Activated naive CD4-positive, alpha-beta T cell treated with anti-CD3 and anti-CD28 coated beads, Interleukin-2, amount 10 ng/mL, durations not matched to agents 7 days and 5 days (primary cell): ENCODE measurements at regions not wholly inside any gene's neighbourhood (a gene's known extent, or its start where the extent isn't known, plus 50 kb on each side); places are given as distances from the start of the nearest gene placed in this dataset.

Experiments
- CTCF ChIA-PET: fragments of 350-600 bp; sonication (Branson Sonifier 250); formaldehyde crosslinking; loops from one replicate; lab custom pipeline; 2021; ENCODE audit warnings: antibody characterized with exemption; lab: Charles Lee
- DNase-seq: peaks from one replicate; pipeline ENCODE4 v3.0.0-alpha.2; 2020
- H3K27ac Mint-ChIP-seq: one replicate; pipeline ENCODE4 v1.8.0; 2021; ENCODE audit warnings: mild to moderate bottlenecking, moderate library complexity, mixed read lengths
- H3K27me3 Mint-ChIP-seq: one replicate; pipeline ENCODE4 v1.8.0; 2021; ENCODE audit warnings: mild to moderate bottlenecking, mixed read lengths
- H3K36me3 Mint-ChIP-seq: one replicate; pipeline ENCODE4 v1.8.0; 2021; ENCODE audit warnings: mixed read lengths
- H3K4me1 Mint-ChIP-seq: one replicate; pipeline ENCODE4 v1.8.0; 2021; ENCODE audit warnings: mixed read lengths
- H3K4me3 Mint-ChIP-seq: one replicate; pipeline ENCODE4 v1.8.0; 2021; ENCODE audit warnings: mild to moderate bottlenecking, moderate library complexity, mixed read lengths
- H3K9me3 Mint-ChIP-seq: one replicate; pipeline ENCODE4 v1.8.0; 2021; ENCODE audit warnings: mixed read lengths

- Mint-ChIP-seq H3K27me3 (no peaks in the 10 kb centered on the region), H3K27ac (no peak overlapping the region), H3K4me3 (no peak overlapping the region), H3K9me3 (no peaks in the 10 kb centered on the region), H3K36me3 (no peaks in the 10 kb centered on the region), H3K4me1 (no peaks in the 10 kb centered on the region)
- DNase-seq = no peak
- CTCF ChIA-PET = no interaction called here
Measured at GRCh38 chr14:58793131-58793740, 155.5 kb downstream of the DACT1 start.

GRCh38 chr14:58794993-58795762 lies 157.4 kb downstream of the DACT1 start:
- Mint-ChIP-seq H3K36me3 (no peaks in the 10 kb centered on the region), H3K27ac (no peak overlapping the region), H3K4me1 (no peaks in the 10 kb centered on the region), H3K9me3 (no peaks in the 10 kb centered on the region), H3K4me3 (no peak overlapping the region), H3K27me3 (no peaks in the 10 kb centered on the region)
- no peak for DNase-seq
- CTCF ChIA-PET = no interaction called here

GRCh38 chr14:58796242-58797009 lies 158.7 kb downstream of the DACT1 start:
- no peak overlapping the region for H3K27ac Mint-ChIP-seq
- no peaks in the 10 kb centered on the region for H3K4me1 Mint-ChIP-seq
- no peaks in the 10 kb centered on the region for H3K36me3 Mint-ChIP-seq
- no peak for DNase-seq
- H3K27me3 Mint-ChIP-seq = no peaks in the 10 kb centered on the region
- CTCF ChIA-PET = no interaction called here
- H3K4me3 Mint-ChIP-seq = no peak overlapping the region
- no peaks in the 10 kb centered on the region for H3K9me3 Mint-ChIP-seq

GRCh38 chr14:58797010-58797429 lies 159.3 kb downstream of the DACT1 start:
- DNase-seq = no peak
- no peaks in the 10 kb centered on the region for H3K4me1 Mint-ChIP-seq
- CTCF ChIA-PET = no interaction called here
- no peaks in the 10 kb centered on the region for H3K36me3 Mint-ChIP-seq
- H3K4me3 Mint-ChIP-seq = no peak overlapping the region
- H3K27ac Mint-ChIP-seq = no peak overlapping the region
- no peaks in the 10 kb centered on the region for H3K9me3 Mint-ChIP-seq
- H3K27me3 Mint-ChIP-seq = no peaks in the 10 kb centered on the region

GRCh38 chr14:58798173-58798572 lies 160.4 kb downstream of the DACT1 start:
- CTCF ChIA-PET = interaction anchor here (0.6 kb wide), 1 partner anchor 50 kb away, joined by 3 read pairs; no protein-coding TSS in a partner anchor
- no peaks in the 10 kb centered on the region for H3K27me3 Mint-ChIP-seq
- H3K4me1 Mint-ChIP-seq = no peaks in the 10 kb centered on the region
- H3K36me3 Mint-ChIP-seq = no peaks in the 10 kb centered on the region
- H3K9me3 Mint-ChIP-seq = peaks cover 2% of the 10 kb centered on the region
- DNase-seq = no peak
- no peak overlapping the region for H3K27ac Mint-ChIP-seq
- no peak overlapping the region for H3K4me3 Mint-ChIP-seq

- H3K9me3 Mint-ChIP-seq = peaks cover 2% of the 10 kb centered on the region
- H3K27ac Mint-ChIP-seq = no peak overlapping the region
- no peaks in the 10 kb centered on the region for H3K36me3 Mint-ChIP-seq
- no peak overlapping the region for H3K4me3 Mint-ChIP-seq
- no peaks in the 10 kb centered on the region for H3K27me3 Mint-ChIP-seq
- DNase-seq = no peak
- CTCF ChIA-PET = no interaction called here
- no peaks in the 10 kb centered on the region for H3K4me1 Mint-ChIP-seq
Measured at GRCh38 chr14:58801086-58801485, 163.3 kb downstream of the DACT1 start.

- Mint-ChIP-seq H3K4me1 (no peaks in the 10 kb centered on the region), H3K27ac (no peak overlapping the region), H3K9me3 (peaks cover 3% of the 10 kb centered on the region), H3K4me3 (no peak overlapping the region), H3K27me3 (no peaks in the 10 kb centered on the region), H3K36me3 (no peaks in the 10 kb centered on the region)
- no peak for DNase-seq
- CTCF ChIA-PET = no interaction called here
Measured at GRCh38 chr14:58805057-58805456, 167.3 kb downstream of the DACT1 start.

- H3K4me3 Mint-ChIP-seq = no peak overlapping the region
- H3K27ac Mint-ChIP-seq = no peak overlapping the region
- CTCF ChIA-PET = no interaction called here
- H3K27me3 Mint-ChIP-seq = no peaks in the 10 kb centered on the region
- no peak for DNase-seq
- H3K36me3 Mint-ChIP-seq = no peaks in the 10 kb centered on the region
- no peaks in the 10 kb centered on the region for H3K4me1 Mint-ChIP-seq
- peaks cover 3% of the 10 kb centered on the region for H3K9me3 Mint-ChIP-seq
Measured at GRCh38 chr14:58805605-58806409, 168.0 kb downstream of the DACT1 start.

- Mint-ChIP-seq H3K9me3 (peaks cover 3% of the 10 kb centered on the region), H3K27ac (no peak overlapping the region), H3K4me1 (no peaks in the 10 kb centered on the region), H3K4me3 (no peak overlapping the region), H3K36me3 (no peaks in the 10 kb centered on the region), H3K27me3 (no peaks in the 10 kb centered on the region)
- DNase-seq = no peak
- CTCF ChIA-PET = no interaction called here
Measured at GRCh38 chr14:58807191-58807590, 169.4 kb downstream of the DACT1 start.

- no peak overlapping the region for H3K4me3 Mint-ChIP-seq
- no peaks in the 10 kb centered on the region for H3K27me3 Mint-ChIP-seq
- H3K9me3 Mint-ChIP-seq = peaks cover 2% of the 10 kb centered on the region
- no peak overlapping the region for H3K27ac Mint-ChIP-seq
- no peaks in the 10 kb centered on the region for H3K4me1 Mint-ChIP-seq
- no peak for DNase-seq
- CTCF ChIA-PET = no interaction called here
- no peaks in the 10 kb centered on the region for H3K36me3 Mint-ChIP-seq
Measured at GRCh38 chr14:58808828-58809227, 171.1 kb downstream of the DACT1 start.

- no peak for DNase-seq
- H3K27ac Mint-ChIP-seq = no peak overlapping the region
- H3K4me3 Mint-ChIP-seq = no peak overlapping the region
- CTCF ChIA-PET = no interaction called here
- peaks cover 2% of the 10 kb centered on the region for H3K9me3 Mint-ChIP-seq
- H3K4me1 Mint-ChIP-seq = no peaks in the 10 kb centered on the region
- no peaks in the 10 kb centered on the region for H3K27me3 Mint-ChIP-seq
- H3K36me3 Mint-ChIP-seq = no peaks in the 10 kb centered on the region
Measured at GRCh38 chr14:58809520-58809919, 171.8 kb downstream of the DACT1 start.

- H3K9me3 Mint-ChIP-seq = peaks cover 2% of the 10 kb centered on the region
- H3K36me3 Mint-ChIP-seq = no peaks in the 10 kb centered on the region
- no peak overlapping the region for H3K27ac Mint-ChIP-seq
- no peak for DNase-seq
- no peaks in the 10 kb centered on the region for H3K4me1 Mint-ChIP-seq
- no peak overlapping the region for H3K4me3 Mint-ChIP-seq
- H3K27me3 Mint-ChIP-seq = peaks cover 6% of the 10 kb centered on the region
- CTCF ChIA-PET = no interaction called here
Measured at GRCh38 chr14:58812050-58812910, 174.5 kb downstream of the DACT1 start.

GRCh38 chr14:58813745-58814144 lies 176.0 kb downstream of the DACT1 start:
- peaks cover 2% of the 10 kb centered on the region for H3K9me3 Mint-ChIP-seq
- CTCF ChIA-PET = no interaction called here

More at GRCh38 chr14:58813745-58814144, 176.0 kb downstream of the DACT1 start:
- peaks cover 6% of the 10 kb centered on the region for H3K27me3 Mint-ChIP-seq
- DNase-seq = no peak
- H3K4me3 Mint-ChIP-seq = no peak overlapping the region
- H3K27ac Mint-ChIP-seq = no peak overlapping the region
- H3K4me1 Mint-ChIP-seq = no peaks in the 10 kb centered on the region
- no peaks in the 10 kb centered on the region for H3K36me3 Mint-ChIP-seq
